ENCODE measurements at regions not wholly inside any gene's neighbourhood (a gene's known extent, or its start where the extent isn't known, plus 50 kb on each side); places are given as distances from the start of the nearest gene placed in this dataset.

GRCh38 chr2:120871016-120871635 lies 135.5 kb downstream of the GLI2 start:
- Histone ChIP-seq H3K4me3 (ENCODE audit: low read depth, low read length) (no peak overlapping the region), H3K27ac (ENCODE audit: low read depth, low read length) (no peak overlapping the region), H3K9me3 (ENCODE audit: control insufficient read depth, insufficient read depth, low read length) (no peaks in the 10 kb centered on the region; the same call in 1 of the 2 replicates), H3K27me3 (ENCODE audit: control insufficient read depth, insufficient read depth, low read length) (no peaks in the 10 kb centered on the region)
- ChIA-PET POLR2A (no interaction called here), CTCF (interaction anchor here (0.6 to 0.9 kb wide), 2 partner anchors 89 to 209 kb away, joined by 3 read pairs; no protein-coding TSS in a partner anchor)
- DNase-seq (ENCODE audit: low read depth, low spot score): no peak
- TF ChIP-seq CTCF (IDR thresholded peaks at IDR 0.05; ENCODE audit: low read depth, low read length): no peak

- CTCF ChIA-PET: no interaction called here
- Histone ChIP-seq H3K9me3 (ENCODE audit: control insufficient read depth, insufficient read depth, low read length) (no peaks in the 10 kb centered on the region; the same call in 1 of the 2 replicates), H3K27ac (ENCODE audit: low read depth, low read length) (no peak overlapping the region), H3K4me3 (ENCODE audit: low read depth, low read length) (no peak overlapping the region), H3K27me3 (ENCODE audit: control insufficient read depth, insufficient read depth, low read length) (no peaks in the 10 kb centered on the region)
- POLR2A ChIA-PET: no interaction called here
- DNase-seq (ENCODE audit: low read depth, low spot score): no peak
- TF ChIP-seq CTCF (IDR thresholded peaks at IDR 0.05; ENCODE audit: low read depth, low read length): no peak
These were observed 136.4 kb downstream of the GLI2 start for GRCh38 chr2:120871881-120872620.

- no peaks in the 10 kb centered on the region for H3K9me3 ChIP-seq (ENCODE audit: control insufficient read depth, insufficient read depth, low read length)
- no peak overlapping the region for H3K27ac ChIP-seq (ENCODE audit: low read depth, low read length)
- no peak for TF ChIP-seq CTCF (IDR thresholded peaks at IDR 0.05; ENCODE audit: low read depth, low read length)
- H3K27me3 ChIP-seq (ENCODE audit: control insufficient read depth, insufficient read depth, low read length): no peaks in the 10 kb centered on the region
- ChIA-PET POLR2A (no interaction called here), CTCF (interaction anchor here (0.8 to 1.3 kb wide), 2 partner anchors 11 to 178 kb away, joined by 3 read pairs; no protein-coding TSS in a partner anchor)
- DNase-seq (ENCODE audit: low read depth, low spot score): no peak
- H3K4me3 ChIP-seq (ENCODE audit: low read depth, low read length): no peak overlapping the region
These were observed 138.6 kb downstream of the GLI2 start for GRCh38 chr2:120873958-120874887.

GRCh38 chr2:120874888-120875275 lies 139.2 kb downstream of the GLI2 start:
- H3K9me3 ChIP-seq (ENCODE audit: control insufficient read depth, insufficient read depth, low read length): no peaks in the 10 kb centered on the region
- DNase-seq (ENCODE audit: low read depth, low spot score): no peak
- POLR2A ChIA-PET: no interaction called here
- TF ChIP-seq CTCF (IDR thresholded peaks at IDR 0.05; ENCODE audit: low read depth, low read length): no peak
- H3K4me3 ChIP-seq (ENCODE audit: low read depth, low read length): no peak overlapping the region
- CTCF ChIA-PET: interaction anchor here (0.8 to 1.3 kb wide), 2 partner anchors 10 to 179 kb away, joined by 3 read pairs; no protein-coding TSS in a partner anchor
- no peaks in the 10 kb centered on the region for H3K27me3 ChIP-seq (ENCODE audit: control insufficient read depth, insufficient read depth, low read length)
- no peak overlapping the region for H3K27ac ChIP-seq (ENCODE audit: low read depth, low read length)

Data from AG04450 (cell line).